ENCODE measurements at regions not wholly inside any gene's neighbourhood (a gene's known extent, or its start where the extent isn't known, plus 50 kb on each side); places are given as distances from the start of the nearest gene placed in this dataset.

- H3K56ac ChIP-seq (ENCODE audit: insufficient read length, low read depth, low read length): no peak overlapping the region
- Mint-ChIP-seq H3K27me3 (ENCODE audit: low read depth) (no peaks in the 10 kb centered on the region), H3K27ac (no peak overlapping the region), H3K4me3 (no peak overlapping the region), H3K9me3 (peaks cover 0 to 5% of the 10 kb centered on the region in 2 experiments; a peak in 2 of 5 replicates), H3K4me1 (peaks cover 3% of the 10 kb centered on the region in 2 experiments; a peak in 3 of 4 replicates), H3K36me3 (ENCODE audit: insufficient read depth in 1 of 3, low read depth in 3 of 3) (no peaks in the 10 kb centered on the region; a peak in 1 of 7 replicates)
- H2AFZ ChIP-seq (ENCODE audit: low read length): no peak overlapping the region
- H3K9me3 ChIP-seq (ENCODE audit: control insufficient read depth, low read depth, low read length): no peaks in the 10 kb centered on the region
- no peak overlapping the region for H2BK15ac ChIP-seq (ENCODE audit: low read depth, low read length)
- no CpG with 5 or more reads among the region's 2 CpGs for WGBS (ENCODE audit: extremely low coverage, insufficient read length, low lambda C conversion rate)
- no peaks in the 10 kb centered on the region for H3K23me2 ChIP-seq (ENCODE audit: insufficient read length, low read depth, low read length, poor library complexity, severe bottlenecking)
- no peaks in the 10 kb centered on the region for H3K27me3 ChIP-seq (ENCODE audit: insufficient read depth, low read length)
- no peak overlapping the region for H3K27ac ChIP-seq (ENCODE audit: insufficient read length, low read depth, low read length)
- no peak overlapping the region for H2BK120ac ChIP-seq (ENCODE audit: low read depth, low read length, poor library complexity, severe bottlenecking)
- no peak overlapping the region for H2BK5ac ChIP-seq (ENCODE audit: insufficient read length, low read length)
- no peak overlapping the region for H4K8ac ChIP-seq (replicated peaks; ENCODE audit: insufficient read length, low read depth, low read length)
- H4K5ac ChIP-seq (ENCODE audit: insufficient read length, low read depth, low read length): no peak overlapping the region
- no peak overlapping the region for H2BK20ac ChIP-seq (ENCODE audit: low read depth, low read length, poor library complexity, severe bottlenecking)
- no peaks in the 10 kb centered on the region for H3K79me1 ChIP-seq (ENCODE audit: insufficient read depth, low read depth, low read length, poor library complexity, severe bottlenecking)
- no peak overlapping the region for H3K4me2 ChIP-seq (ENCODE audit: insufficient read depth, insufficient read length, low read length)
- H3K4ac ChIP-seq (ENCODE audit: low read depth, low read length): no peak overlapping the region
- H4K20me1 ChIP-seq (ENCODE audit: control insufficient read depth, insufficient read depth, insufficient read length): no peaks in the 10 kb centered on the region
- H2BK12ac ChIP-seq (ENCODE audit: insufficient read length, low read depth, low read length): no peak overlapping the region
- no peak overlapping the region for H4K91ac ChIP-seq (ENCODE audit: insufficient read length, low read depth, low read length)
- no peaks in the 10 kb centered on the region for H3K4me1 ChIP-seq (ENCODE audit: insufficient read depth, low read length)
- H3K14ac ChIP-seq (ENCODE audit: insufficient read depth, low read length): no peak overlapping the region
- H3T11ph ChIP-seq (ENCODE audit: low read length): no peak overlapping the region
- TF ChIP-seq, protein P1, sequence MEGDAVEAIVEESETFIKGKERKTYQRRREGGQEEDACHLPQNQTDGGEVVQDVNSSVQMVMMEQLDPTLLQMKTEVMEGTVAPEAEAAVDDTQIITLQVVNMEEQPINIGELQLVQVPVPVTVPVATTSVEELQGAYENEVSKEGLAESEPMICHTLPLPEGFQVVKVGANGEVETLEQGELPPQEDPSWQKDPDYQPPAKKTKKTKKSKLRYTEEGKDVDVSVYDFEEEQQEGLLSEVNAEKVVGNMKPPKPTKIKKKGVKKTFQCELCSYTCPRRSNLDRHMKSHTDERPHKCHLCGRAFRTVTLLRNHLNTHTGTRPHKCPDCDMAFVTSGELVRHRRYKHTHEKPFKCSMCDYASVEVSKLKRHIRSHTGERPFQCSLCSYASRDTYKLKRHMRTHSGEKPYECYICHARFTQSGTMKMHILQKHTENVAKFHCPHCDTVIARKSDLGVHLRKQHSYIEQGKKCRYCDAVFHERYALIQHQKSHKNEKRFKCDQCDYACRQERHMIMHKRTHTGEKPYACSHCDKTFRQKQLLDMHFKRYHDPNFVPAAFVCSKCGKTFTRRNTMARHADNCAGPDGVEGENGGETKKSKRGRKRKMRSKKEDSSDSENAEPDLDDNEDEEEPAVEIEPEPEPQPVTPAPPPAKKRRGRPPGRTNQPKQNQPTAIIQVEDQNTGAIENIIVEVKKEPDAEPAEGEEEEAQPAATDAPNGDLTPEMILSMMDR (conservative IDR thresholded peaks at IDR 0.05): no peak
- H3K18ac ChIP-seq (ENCODE audit: insufficient read length, low read depth, low read length): no peak overlapping the region
- no peak overlapping the region for H3K9ac ChIP-seq (ENCODE audit: extremely low read depth, insufficient read length, low read length)
- no peak overlapping the region for H3K23ac ChIP-seq (ENCODE audit: insufficient read length, low read depth, low read length)
- DNase-seq: no peak
- H3K79me2 ChIP-seq (ENCODE audit: insufficient read depth, low read length): no peaks in the 10 kb centered on the region
- no peak overlapping the region for H2AK5ac ChIP-seq (ENCODE audit: insufficient read length, low read length)
These were observed 91.4 kb upstream of the CCDC112 start for GRCh38 chr5:115387816-115388215.
